AG10803 (cell line): ENCODE measurements at regions not wholly inside any gene's neighbourhood (a gene's known extent, or its start where the extent isn't known, plus 50 kb on each side); places are given as distances from the start of the nearest gene placed in this dataset.

ENCODE experiments used
- DNase-seq: peaks from one replicate; pipeline ENCODE4 v3.0.0; 2010; ENCODE audit warnings: low read depth
- H3K4me3 ChIP-seq: 2 replicates; pipeline ENCODE4 v1.5.1; 2011; ENCODE audit warnings: mild to moderate bottlenecking, low read length, control low read depth
- CTCF ChIP-seq: conservative IDR thresholded peaks from 2 replicates; pipeline ENCODE4 v1.5.1; 2011; ENCODE audit warnings: mild to moderate bottlenecking, low read length, control low read depth, inconsistent platforms

- no peak for TF ChIP-seq CTCF
- no peak for DNase-seq
Measured at GRCh38 chr12:16449459-16449858, 102.0 kb downstream of the MGST1 start.

GRCh38 chr12:16453319-16453718 lies 105.9 kb downstream of the MGST1 start:
- no peak for DNase-seq
- no peak for TF ChIP-seq CTCF
- H3K4me3 ChIP-seq = no peak overlapping the region

More at GRCh38 chr12:16449459-16449858, 102.0 kb downstream of the MGST1 start:
- H3K4me3 ChIP-seq = no peak overlapping the region

- TF ChIP-seq CTCF = no peak
- no peak overlapping the region for H3K4me3 ChIP-seq
- peak; percentile 8 for DNase-seq
Measured at GRCh38 chr12:16454481-16454880, 107.0 kb downstream of the MGST1 start.

GRCh38 chr12:16458521-16459078 lies 111.2 kb downstream of the MGST1 start:
- no peak overlapping the region for H3K4me3 ChIP-seq
- TF ChIP-seq CTCF = no peak
- no peak for DNase-seq

- H3K4me3 ChIP-seq = no peak overlapping the region
- DNase-seq = no peak
- no peak for TF ChIP-seq CTCF
Measured at GRCh38 chr12:16467272-16467671, 119.8 kb downstream of the MGST1 start.

- TF ChIP-seq CTCF = no peak
- no peak for DNase-seq
- no peak overlapping the region for H3K4me3 ChIP-seq
Measured at GRCh38 chr12:16472631-16473030, 125.2 kb downstream of the MGST1 start.

GRCh38 chr12:16473610-16474326 lies 126.3 kb downstream of the MGST1 start:
- no peak for TF ChIP-seq CTCF
- peak; percentile 66 for DNase-seq
- no peak overlapping the region for H3K4me3 ChIP-seq
